HEK293 (cell line): ENCODE measurements at regions not wholly inside any gene's neighbourhood (a gene's known extent, or its start where the extent isn't known, plus 50 kb on each side); places are given as distances from the start of the nearest gene placed in this dataset.

ENCODE experiments used
- YY1 ChIP-seq: fragments of 450-650 bp; formaldehyde crosslinking; IDR thresholded peaks from 2 replicates; pipeline ENCODE4 v1.5.1; 2018; ENCODE audit warnings: missing biosample characterization, missing genetic modification characterization
- ZBTB21 ChIP-seq: fragments of 450-650 bp; formaldehyde crosslinking; IDR thresholded peaks from 2 replicates; pipeline ENCODE4 v1.5.1; 2017; ENCODE audit warnings: missing biosample characterization, missing genetic modification characterization
- ZFHX2 ChIP-seq: fragments of 450-650 bp; formaldehyde crosslinking; conservative IDR thresholded peaks from 2 replicates; pipeline ENCODE4 v1.5.1; 2016; ENCODE audit warnings: missing biosample characterization, missing genetic modification characterization
- ZNF24 ChIP-seq: fragments of 450-650 bp; formaldehyde crosslinking; IDR thresholded peaks from 2 replicates; pipeline ENCODE4 v1.5.1; 2016; ENCODE audit warnings: missing biosample characterization, missing genetic modification characterization
- ZNF324 ChIP-seq: fragments of 450-650 bp; formaldehyde crosslinking; IDR thresholded peaks from 2 replicates; pipeline ENCODE4 v1.5.1; 2016; ENCODE audit warnings: missing biosample characterization, missing genetic modification characterization
- ZNF510 ChIP-seq: fragments of 450-650 bp; formaldehyde crosslinking; IDR thresholded peaks from 2 replicates; pipeline ENCODE4 v1.5.1; 2018; ENCODE audit warnings: mild to moderate bottlenecking, missing genetic modification characterization, missing biosample characterization; ENCODE audit not compliant: insufficient replicate concordance
- ZNF747 ChIP-seq: fragments of 450-650 bp; formaldehyde crosslinking; IDR thresholded peaks from 2 replicates; pipeline ENCODE4 v1.5.1; 2016; ENCODE audit warnings: missing biosample characterization, missing genetic modification characterization
- ZNF785 ChIP-seq: fragments of 450-650 bp; formaldehyde crosslinking; IDR thresholded peaks from 2 replicates; pipeline ENCODE4 v1.5.1; 2016; ENCODE audit warnings: missing biosample characterization, missing genetic modification characterization
- TF ChIP-seq, protein P1 (sequence below): fragments of 450-650 bp; formaldehyde crosslinking; IDR thresholded peaks from 2 replicates; pipeline ENCODE4 v1.5.1; 2016; ENCODE audit warnings: missing biosample characterization, missing genetic modification characterization
- TF ChIP-seq, protein P2 (sequence below): fragments of 450-650 bp; formaldehyde crosslinking; IDR thresholded peaks from 2 replicates; pipeline ENCODE4 v1.5.1; 2017; ENCODE audit warnings: missing biosample characterization, missing genetic modification characterization

GRCh38 chr3:67719333-67719732 is 64.9 kb upstream of the SUCLG2 start:
- no peak for TF ChIP-seq ZBTB21 (tag by site-specific recombination)
- no peak for TF ChIP-seq YY1 (tag by site-specific recombination)
- TF ChIP-seq ZNF324 = no peak
- no peak for TF ChIP-seq ZNF785 (tag by site-specific recombination)
- no peak for TF ChIP-seq ZNF24 (tag by site-specific recombination)
- TF ChIP-seq, protein P1, sequence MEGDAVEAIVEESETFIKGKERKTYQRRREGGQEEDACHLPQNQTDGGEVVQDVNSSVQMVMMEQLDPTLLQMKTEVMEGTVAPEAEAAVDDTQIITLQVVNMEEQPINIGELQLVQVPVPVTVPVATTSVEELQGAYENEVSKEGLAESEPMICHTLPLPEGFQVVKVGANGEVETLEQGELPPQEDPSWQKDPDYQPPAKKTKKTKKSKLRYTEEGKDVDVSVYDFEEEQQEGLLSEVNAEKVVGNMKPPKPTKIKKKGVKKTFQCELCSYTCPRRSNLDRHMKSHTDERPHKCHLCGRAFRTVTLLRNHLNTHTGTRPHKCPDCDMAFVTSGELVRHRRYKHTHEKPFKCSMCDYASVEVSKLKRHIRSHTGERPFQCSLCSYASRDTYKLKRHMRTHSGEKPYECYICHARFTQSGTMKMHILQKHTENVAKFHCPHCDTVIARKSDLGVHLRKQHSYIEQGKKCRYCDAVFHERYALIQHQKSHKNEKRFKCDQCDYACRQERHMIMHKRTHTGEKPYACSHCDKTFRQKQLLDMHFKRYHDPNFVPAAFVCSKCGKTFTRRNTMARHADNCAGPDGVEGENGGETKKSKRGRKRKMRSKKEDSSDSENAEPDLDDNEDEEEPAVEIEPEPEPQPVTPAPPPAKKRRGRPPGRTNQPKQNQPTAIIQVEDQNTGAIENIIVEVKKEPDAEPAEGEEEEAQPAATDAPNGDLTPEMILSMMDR (tag by site-specific recombination) = no peak
- no peak for TF ChIP-seq ZFHX2
- no peak for TF ChIP-seq ZNF510
- TF ChIP-seq, protein P2, sequence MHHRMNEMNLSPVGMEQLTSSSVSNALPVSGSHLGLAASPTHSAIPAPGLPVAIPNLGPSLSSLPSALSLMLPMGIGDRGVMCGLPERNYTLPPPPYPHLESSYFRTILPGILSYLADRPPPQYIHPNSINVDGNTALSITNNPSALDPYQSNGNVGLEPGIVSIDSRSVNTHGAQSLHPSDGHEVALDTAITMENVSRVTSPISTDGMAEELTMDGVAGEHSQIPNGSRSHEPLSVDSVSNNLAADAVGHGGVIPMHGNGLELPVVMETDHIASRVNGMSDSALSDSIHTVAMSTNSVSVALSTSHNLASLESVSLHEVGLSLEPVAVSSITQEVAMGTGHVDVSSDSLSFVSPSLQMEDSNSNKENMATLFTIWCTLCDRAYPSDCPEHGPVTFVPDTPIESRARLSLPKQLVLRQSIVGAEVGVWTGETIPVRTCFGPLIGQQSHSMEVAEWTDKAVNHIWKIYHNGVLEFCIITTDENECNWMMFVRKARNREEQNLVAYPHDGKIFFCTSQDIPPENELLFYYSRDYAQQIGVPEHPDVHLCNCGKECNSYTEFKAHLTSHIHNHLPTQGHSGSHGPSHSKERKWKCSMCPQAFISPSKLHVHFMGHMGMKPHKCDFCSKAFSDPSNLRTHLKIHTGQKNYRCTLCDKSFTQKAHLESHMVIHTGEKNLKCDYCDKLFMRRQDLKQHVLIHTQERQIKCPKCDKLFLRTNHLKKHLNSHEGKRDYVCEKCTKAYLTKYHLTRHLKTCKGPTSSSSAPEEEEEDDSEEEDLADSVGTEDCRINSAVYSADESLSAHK = no peak
- no peak for TF ChIP-seq ZNF747 (tag by site-specific recombination)
